ENCODE measurements at regions not wholly inside any gene's neighbourhood (a gene's known extent, or its start where the extent isn't known, plus 50 kb on each side); places are given as distances from the start of the nearest gene placed in this dataset.

DNA sequence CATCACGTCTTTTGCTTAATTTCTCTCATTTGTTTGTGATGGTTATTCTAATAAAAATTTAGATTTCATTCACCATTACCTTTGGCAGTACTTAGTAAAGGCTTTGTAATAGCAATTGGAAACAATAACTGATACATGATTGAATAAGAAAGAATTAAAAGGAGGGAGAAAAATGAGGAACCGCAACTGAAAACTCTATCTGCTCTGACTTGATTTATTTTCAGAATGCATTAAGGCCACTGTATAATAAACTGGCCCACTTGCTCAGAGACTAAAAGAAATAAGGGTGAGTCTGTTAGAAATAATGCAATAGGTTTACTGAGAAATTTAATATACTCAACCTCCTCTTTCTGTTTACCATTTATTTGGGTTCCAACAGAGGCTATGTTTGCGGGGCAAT is 351.5 kb downstream of the TMA16 start:
- ATAC-seq (no peak), DNase-seq (ENCODE audit: low read depth in 1 of 2, low spot score in 1 of 2) (no peak), FAIRE-seq (no peak)
- no peaks in the 10 kb centered on the region for H3K4me1 ChIP-seq
- TF ChIP-seq CHD4 (IDR thresholded peaks at IDR 0.05; ENCODE audit: borderline replicate concordance) (no peak), KDM1A (IDR thresholded peaks at IDR 0.05; ENCODE audit: low read depth) (no peak), NR3C1 (IDR thresholded peaks at IDR 0.05) (no peak), ZC3H11A (IDR thresholded peaks at IDR 0.05) (no peak), NFE2L2 (conservative IDR thresholded peaks at IDR 0.05; ENCODE audit: low read length) (no peak), EHF (CRISPR knock-in tag; IDR thresholded peaks at IDR 0.05) (no peak), MYC (IDR thresholded peaks at IDR 0.05; ENCODE audit: borderline replicate concordance, low read length) (no peak), JUN (IDR thresholded peaks at IDR 0.05) (no peak), HOXB5 (CRISPR knock-in tag; IDR thresholded peaks at IDR 0.05) (no peak), RFX5 (IDR thresholded peaks at IDR 0.05) (no peak), HDAC2 (IDR thresholded peaks at IDR 0.05) (no peak), POLR2AphosphoS2 (conservative IDR thresholded peaks at IDR 0.05; ENCODE audit: low read length) (no peak), ZFP36 (IDR thresholded peaks at IDR 0.05; ENCODE audit: borderline replicate concordance, partially characterized antibody) (no peak), KDM5A (IDR thresholded peaks at IDR 0.05) (no peak), EP300 (IDR thresholded peaks at IDR 0.05) (no peak), BHLHE40 (IDR thresholded peaks at IDR 0.05; ENCODE audit: low read depth, low read length) (no peak)
- TF ChIP-seq, protein P1, sequence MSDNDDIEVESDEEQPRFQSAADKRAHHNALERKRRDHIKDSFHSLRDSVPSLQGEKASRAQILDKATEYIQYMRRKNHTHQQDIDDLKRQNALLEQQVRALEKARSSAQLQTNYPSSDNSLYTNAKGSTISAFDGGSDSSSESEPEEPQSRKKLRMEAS (IDR thresholded peaks at IDR 0.05) = no peak
- TF ChIP-seq, protein P2, sequence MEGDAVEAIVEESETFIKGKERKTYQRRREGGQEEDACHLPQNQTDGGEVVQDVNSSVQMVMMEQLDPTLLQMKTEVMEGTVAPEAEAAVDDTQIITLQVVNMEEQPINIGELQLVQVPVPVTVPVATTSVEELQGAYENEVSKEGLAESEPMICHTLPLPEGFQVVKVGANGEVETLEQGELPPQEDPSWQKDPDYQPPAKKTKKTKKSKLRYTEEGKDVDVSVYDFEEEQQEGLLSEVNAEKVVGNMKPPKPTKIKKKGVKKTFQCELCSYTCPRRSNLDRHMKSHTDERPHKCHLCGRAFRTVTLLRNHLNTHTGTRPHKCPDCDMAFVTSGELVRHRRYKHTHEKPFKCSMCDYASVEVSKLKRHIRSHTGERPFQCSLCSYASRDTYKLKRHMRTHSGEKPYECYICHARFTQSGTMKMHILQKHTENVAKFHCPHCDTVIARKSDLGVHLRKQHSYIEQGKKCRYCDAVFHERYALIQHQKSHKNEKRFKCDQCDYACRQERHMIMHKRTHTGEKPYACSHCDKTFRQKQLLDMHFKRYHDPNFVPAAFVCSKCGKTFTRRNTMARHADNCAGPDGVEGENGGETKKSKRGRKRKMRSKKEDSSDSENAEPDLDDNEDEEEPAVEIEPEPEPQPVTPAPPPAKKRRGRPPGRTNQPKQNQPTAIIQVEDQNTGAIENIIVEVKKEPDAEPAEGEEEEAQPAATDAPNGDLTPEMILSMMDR (IDR thresholded peaks at IDR 0.05) = no peak
- TF ChIP-seq, protein P3, sequence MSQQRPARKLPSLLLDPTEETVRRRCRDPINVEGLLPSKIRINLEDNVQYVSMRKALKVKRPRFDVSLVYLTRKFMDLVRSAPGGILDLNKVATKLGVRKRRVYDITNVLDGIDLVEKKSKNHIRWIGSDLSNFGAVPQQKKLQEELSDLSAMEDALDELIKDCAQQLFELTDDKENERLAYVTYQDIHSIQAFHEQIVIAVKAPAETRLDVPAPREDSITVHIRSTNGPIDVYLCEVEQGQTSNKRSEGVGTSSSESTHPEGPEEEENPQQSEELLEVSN (IDR thresholded peaks at IDR 0.05; ENCODE audit: borderline replicate concordance, low read depth) = no peak
- TF ChIP-seq, protein P4, sequence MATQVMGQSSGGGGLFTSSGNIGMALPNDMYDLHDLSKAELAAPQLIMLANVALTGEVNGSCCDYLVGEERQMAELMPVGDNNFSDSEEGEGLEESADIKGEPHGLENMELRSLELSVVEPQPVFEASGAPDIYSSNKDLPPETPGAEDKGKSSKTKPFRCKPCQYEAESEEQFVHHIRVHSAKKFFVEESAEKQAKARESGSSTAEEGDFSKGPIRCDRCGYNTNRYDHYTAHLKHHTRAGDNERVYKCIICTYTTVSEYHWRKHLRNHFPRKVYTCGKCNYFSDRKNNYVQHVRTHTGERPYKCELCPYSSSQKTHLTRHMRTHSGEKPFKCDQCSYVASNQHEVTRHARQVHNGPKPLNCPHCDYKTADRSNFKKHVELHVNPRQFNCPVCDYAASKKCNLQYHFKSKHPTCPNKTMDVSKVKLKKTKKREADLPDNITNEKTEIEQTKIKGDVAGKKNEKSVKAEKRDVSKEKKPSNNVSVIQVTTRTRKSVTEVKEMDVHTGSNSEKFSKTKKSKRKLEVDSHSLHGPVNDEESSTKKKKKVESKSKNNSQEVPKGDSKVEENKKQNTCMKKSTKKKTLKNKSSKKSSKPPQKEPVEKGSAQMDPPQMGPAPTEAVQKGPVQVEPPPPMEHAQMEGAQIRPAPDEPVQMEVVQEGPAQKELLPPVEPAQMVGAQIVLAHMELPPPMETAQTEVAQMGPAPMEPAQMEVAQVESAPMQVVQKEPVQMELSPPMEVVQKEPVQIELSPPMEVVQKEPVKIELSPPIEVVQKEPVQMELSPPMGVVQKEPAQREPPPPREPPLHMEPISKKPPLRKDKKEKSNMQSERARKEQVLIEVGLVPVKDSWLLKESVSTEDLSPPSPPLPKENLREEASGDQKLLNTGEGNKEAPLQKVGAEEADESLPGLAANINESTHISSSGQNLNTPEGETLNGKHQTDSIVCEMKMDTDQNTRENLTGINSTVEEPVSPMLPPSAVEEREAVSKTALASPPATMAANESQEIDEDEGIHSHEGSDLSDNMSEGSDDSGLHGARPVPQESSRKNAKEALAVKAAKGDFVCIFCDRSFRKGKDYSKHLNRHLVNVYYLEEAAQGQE (IDR thresholded peaks at IDR 0.05) = no peak
- no peaks in the 10 kb centered on the region for H3K9me3 ChIP-seq
- no peak overlapping the region for H3K27ac ChIP-seq
- ChIA-PET CTCF (no interaction called here), POLR2A (no interaction called here)
- H3K4me3 ChIP-seq = no peak overlapping the region
- no peak overlapping the region for H3K4me2 ChIP-seq
- WGBS (ENCODE audit: missing lambda C conversion rate) = 46% methylated on average over 3 of the region's 3 CpGs

- Histone ChIP-seq H3K4me3 (no peak overlapping the region), H3K4me2 (no peak overlapping the region), H3K4me1 (no peaks in the 10 kb centered on the region), H3K9me3 (no peaks in the 10 kb centered on the region), H3K27ac (no peak overlapping the region)
- ChIA-PET CTCF (no interaction called here), POLR2A (no interaction called here)
- no peak for TF ChIP-seq GATA3 (IDR thresholded peaks at IDR 0.05; ENCODE audit: borderline replicate concordance)
- no peak for TF ChIP-seq CBX8 (IDR thresholded peaks at IDR 0.05)
- no peak for TF ChIP-seq MAZ (IDR thresholded peaks at IDR 0.05; ENCODE audit: borderline replicate concordance, low read depth, low read length)
- no peak for TF ChIP-seq CHD4 (IDR thresholded peaks at IDR 0.05; ENCODE audit: borderline replicate concordance)
- FAIRE-seq = no peak
- no peak for ATAC-seq
- 8% methylated on average over 3 of the region's 3 CpGs for WGBS (ENCODE audit: missing lambda C conversion rate)
- DNase-seq (ENCODE audit: low read depth in 1 of 2, low spot score in 1 of 2) = no peak
Observed at GRCh38 chr4:163852246-163852645, 357.8 kb downstream of the TMA16 start.

Data from A549 (cell line).